Liver (tissue), 8 donors: ENCODE measurements at regions not wholly inside any gene's neighbourhood (a gene's known extent, or its start where the extent isn't known, plus 50 kb on each side); places are given as distances from the start of the nearest gene placed in this dataset.

Source experiments
- DNase-seq: peaks from one replicate; pipeline ENCODE4 v3.0.0-alpha.2; 2017; ENCODE audit warnings: low spot score
- H3K27ac ChIP-seq, 2 donors: one replicate each; pipeline ENCODE4 v1.7.0; 2013; ENCODE audit warnings: inconsistent platforms in 2 of 2, low read length in 2 of 2, control low read depth in 1 of 2, low read depth in 1 of 2, mild to moderate bottlenecking in 1 of 2
- H3K27me3 ChIP-seq, 4 donors: one replicate each; pipeline versions ENCODE4 v1.6.1 to v1.7.0; 2013; ENCODE audit warnings: low read length in 3 of 4, inconsistent platforms in 1 of 4, mild to moderate bottlenecking in 1 of 4, moderate library complexity in 1 of 4; ENCODE audit not compliant: control insufficient read depth in 4 of 4, insufficient read depth in 4 of 4
- H3K36me3 ChIP-seq, 4 donors: one replicate each; pipeline versions ENCODE4 v1.6.1 to v1.7.0; 2013; ENCODE audit warnings: low read length in 3 of 4, mild to moderate bottlenecking in 3 of 4, low read depth in 1 of 4, moderate library complexity in 1 of 4; ENCODE audit not compliant: control insufficient read depth in 4 of 4, insufficient read depth in 3 of 4
- H3K4me1 ChIP-seq, 4 donors: one replicate each; pipeline versions ENCODE4 v1.6.1 to v1.7.0; 2013; ENCODE audit warnings: low read length in 3 of 4, mild to moderate bottlenecking in 3 of 4, moderate library complexity in 1 of 4; ENCODE audit not compliant: control insufficient read depth in 4 of 4, insufficient read depth in 4 of 4
- H3K4me3 ChIP-seq, 3 donors: one replicate each; pipeline versions ENCODE4 v1.6.1 to v1.7.0; 2013; ENCODE audit warnings: low read length in 3 of 3, control low read depth in 1 of 3, low read depth in 1 of 3, mild to moderate bottlenecking in 1 of 3
- H3K9ac ChIP-seq, 2 donors: one replicate each; pipeline ENCODE4 v1.7.0; 2013; ENCODE audit warnings: low read length in 2 of 2, mild to moderate bottlenecking in 2 of 2, moderate library complexity in 2 of 2, control low read depth in 1 of 2, low read depth in 1 of 2
- H3K9me3 ChIP-seq, 4 donors: one replicate each; pipeline versions ENCODE4 v1.6.1 to v1.7.0; 2013; ENCODE audit warnings: low read length in 3 of 4; ENCODE audit not compliant: control insufficient read depth in 4 of 4
- ATF3 ChIP-seq: IDR thresholded peaks from 2 replicates; pipeline ENCODE4 v1.6.1; 2016; ENCODE audit warnings: antibody characterized with exemption
- CTCF ChIP-seq: fragments of 150-350 bp; IDR thresholded peaks from 2 replicates; pipeline ENCODE4 v1.5.1; 2017; ENCODE audit warnings: improper control_type of control experiment, low read depth, low read length; ENCODE audit not compliant: missing input control
- FOXA1 ChIP-seq: IDR thresholded peaks from 2 replicates; pipeline ENCODE4 v1.6.1; 2016; ENCODE audit warnings: antibody characterized with exemption
- GABPA ChIP-seq, 2 donors: IDR thresholded peaks in 1 of 2; conservative IDR thresholded peaks in 1 of 2; 2 replicates each; pipeline ENCODE4 v1.6.1; 2016; ENCODE audit warnings: antibody characterized with exemption in 2 of 2, mild to moderate bottlenecking in 1 of 2, moderate library complexity in 1 of 2
- HNF4A ChIP-seq, 2 donors: conservative IDR thresholded peaks; 2 replicates each; pipeline ENCODE4 v1.6.1; 2016; ENCODE audit warnings: antibody characterized with exemption in 2 of 2, mild to moderate bottlenecking in 2 of 2
- HNF4G ChIP-seq: IDR thresholded peaks from 2 replicates; pipeline ENCODE4 v1.6.1; 2016; ENCODE audit warnings: antibody characterized with exemption
- JUND ChIP-seq, 2 donors: IDR thresholded peaks; 2 replicates each; pipeline ENCODE4 v1.6.1; 2016; ENCODE audit warnings: antibody characterized with exemption in 2 of 2
- REST ChIP-seq: IDR thresholded peaks from 2 replicates; pipeline ENCODE4 v1.6.1; 2016; ENCODE audit warnings: antibody characterized with exemption, mild to moderate bottlenecking
- TAF1 ChIP-seq: conservative IDR thresholded peaks from 2 replicates; pipeline ENCODE4 v1.6.1; 2016; ENCODE audit warnings: antibody characterized with exemption, mild to moderate bottlenecking
- YY1 ChIP-seq: IDR thresholded peaks from 2 replicates; pipeline ENCODE4 v1.6.1; 2016; ENCODE audit warnings: antibody characterized with exemption, mild to moderate bottlenecking
- WGBS: extraction: QIAGEN DNeasy Blood & Tissue Kit; methylation state at CpG from one replicate; pipeline ENCODE4 v1.1.7; 2013; 5-methylcytosine and 5-hydroxymethylcytosine counted together
- donor health status: healthy.
- donor health status: healthy.
- donor health status: healthy.
- donor health status: healthy.
- donor health status: healthy.

GRCh38 chr2:120935339-120936313, 200.0 kb downstream of the GLI2 start:
- no peaks in the 10 kb centered on the region for H3K9me3 ChIP-seq
- no peak overlapping the region for H3K9ac ChIP-seq
- WGBS = 32% methylated on average over 26 of the region's 26 CpGs
- H3K4me1 ChIP-seq = no peaks in the 10 kb centered on the region
- peak overlapping the region in 1 of 2 donors; percentile 41 for H3K27ac ChIP-seq
- no peak for DNase-seq
- H3K27me3 ChIP-seq = no peaks in the 10 kb centered on the region
- no peak overlapping the region for H3K4me3 ChIP-seq
- no peaks in the 10 kb centered on the region for H3K36me3 ChIP-seq
- TF ChIP-seq YY1 = no peak
- TF ChIP-seq HNF4A (conservative IDR thresholded peaks at IDR 0.05) = no peak
- no peak for TF ChIP-seq HNF4G

GRCh38 chr2:120936476-120937334, 201.0 kb downstream of the GLI2 start:
- no peak overlapping the region for H3K4me3 ChIP-seq
- TF ChIP-seq GABPA (IDR thresholded peaks at IDR 0.05 in 1 of 2, conservative IDR thresholded peaks at IDR 0.05 in 1 of 2) (no peak), HNF4G (no peak), JUND (IDR thresholded peaks at IDR 0.05) (no peak)
- H3K4me1 ChIP-seq = no peaks in the 10 kb centered on the region
- H3K9ac ChIP-seq = no peak overlapping the region
- H3K27ac ChIP-seq = no peak overlapping the region
- no peaks in the 10 kb centered on the region for H3K27me3 ChIP-seq
- DNase-seq = no peak
- 77% methylated on average over 10 of the region's 10 CpGs for WGBS
- H3K9me3 ChIP-seq = no peaks in the 10 kb centered on the region
- no peaks in the 10 kb centered on the region for H3K36me3 ChIP-seq

- no peak overlapping the region for H3K9ac ChIP-seq
- no peaks in the 10 kb centered on the region for H3K36me3 ChIP-seq
- TF ChIP-seq CTCF (no peak), FOXA1 (no peak), TAF1 (no peak), HNF4G (no peak), ATF3 (no peak), REST (no peak)
- H3K27ac ChIP-seq = no peak overlapping the region
- H3K9me3 ChIP-seq = no peaks in the 10 kb centered on the region
- H3K27me3 ChIP-seq = no peaks in the 10 kb centered on the region
- no peak overlapping the region for H3K4me3 ChIP-seq
- 75% methylated on average over 6 of the region's 6 CpGs for WGBS
- DNase-seq = no peak
- no peaks in the 10 kb centered on the region for H3K4me1 ChIP-seq
These were observed 202.0 kb downstream of the GLI2 start for GRCh38 chr2:120937686-120938044.
